NT2/D1 (cell line): ENCODE measurements at regions not wholly inside any gene's neighbourhood (a gene's known extent, or its start where the extent isn't known, plus 50 kb on each side); places are given as distances from the start of the nearest gene placed in this dataset.

ENCODE experiments used
- SUZ12 ChIP-seq: IDR thresholded peaks from 2 replicates; pipeline ENCODE4 v1.6.1; 2011; ENCODE audit not compliant: insufficient read length, insufficient read depth; ENCODE audit errors: extremely low read depth
- YY1 ChIP-seq: IDR thresholded peaks from 2 replicates; pipeline ENCODE4 v1.6.1; 2011; ENCODE audit not compliant: insufficient read length, insufficient read depth
- ZNF274 ChIP-seq: IDR thresholded peaks from 2 replicates; pipeline ENCODE4 v1.6.1; 2011; ENCODE audit warnings: mild to moderate bottlenecking, low read depth, low read length

GRCh38 chr2:67565761-67566160 lies 168.6 kb downstream of the ETAA1 start:
- TF ChIP-seq ZNF274 (no peak), SUZ12 (no peak), YY1 (no peak)
